SU-DHL-6 (cell line): ENCODE measurements at regions not wholly inside any gene's neighbourhood (a gene's known extent, or its start where the extent isn't known, plus 50 kb on each side); places are given as distances from the start of the nearest gene placed in this dataset.
"Not testable (repeated sequence)": the region's sequence is repeated elsewhere in the genome, so short reads cannot be mapped to it uniquely, and the experiment has no call there.

Experiments used
- H2AFZ ChIP-seq: fragments of 200-600 bp; sonication (generic); 2 replicates; pipeline ENCODE4 v1.6.1; 2014; ENCODE audit warnings: low read depth, mild to moderate bottlenecking, moderate library complexity, mixed read lengths, antibody characterized with exemption, low read length; ENCODE audit not compliant: severe bottlenecking
- H3F3A ChIP-seq: fragments of 200-600 bp; shearing (Covaris generic); 2 replicates; pipeline ENCODE4 v1.6.0; 2016; ENCODE audit warnings: antibody characterized with exemption, mild to moderate bottlenecking; ENCODE audit not compliant: insufficient read depth
- H3K27ac ChIP-seq: fragments of 200-600 bp; sonication (generic); 2 replicates; pipeline ENCODE4 v1.5.1; 2016; ENCODE audit warnings: low read depth, mild to moderate bottlenecking, low read length, moderate library complexity, mixed read lengths
- H3K27me3 ChIP-seq: fragments of 200-600 bp; sonication (generic), shearing (Covaris generic); 2 replicates; pipeline ENCODE4 v1.6.0; 2014; ENCODE audit warnings: mild to moderate bottlenecking, low read length
- H3K36me3 ChIP-seq: fragments of 200-600 bp; sonication (generic); 2 replicates; pipeline ENCODE4 v1.6.1; 2014; ENCODE audit warnings: mild to moderate bottlenecking, low read length, mixed read lengths
- H3K4me2 ChIP-seq: fragments of 300-600, 200-600 bp; shearing (Covaris generic), sonication (generic); 2 replicates; pipeline ENCODE4 v1.6.0; 2014; ENCODE audit warnings: low read length, low read depth, mild to moderate bottlenecking; ENCODE audit not compliant: poor library complexity, severe bottlenecking
- H3K4me3 ChIP-seq: fragments of 200-600 bp; sonication (generic); 2 replicates; pipeline ENCODE4 v1.5.1; 2014; ENCODE audit warnings: antibody characterized with exemption, low read length, mild to moderate bottlenecking, mixed read lengths; ENCODE audit not compliant: insufficient read depth, poor library complexity, severe bottlenecking
- H3K79me2 ChIP-seq: fragments of 200-600 bp; sonication (generic); 2 replicates; pipeline ENCODE4 v1.6.1; 2014; ENCODE audit warnings: mild to moderate bottlenecking, low read length, moderate library complexity; ENCODE audit not compliant: insufficient read depth
- H3K9ac ChIP-seq: fragments of 200-600 bp; sonication (generic); 2 replicates; pipeline ENCODE4 v1.7.0; 2014; ENCODE audit warnings: mild to moderate bottlenecking, low read length
- H3K9me2 ChIP-seq: fragments of 200-600 bp; sonication (generic); replicated peaks from 2 replicates; pipeline ENCODE4 v1.6.1; 2014; ENCODE audit warnings: low read length; ENCODE audit not compliant: insufficient read depth
- H3K9me3 ChIP-seq: fragments of 200-600 bp; sonication (generic); 2 replicates; pipeline ENCODE4 v1.6.1; 2014; ENCODE audit warnings: low read length, mixed read lengths; ENCODE audit not compliant: insufficient read depth
- H4K20me1 ChIP-seq: fragments of 200-600 bp; sonication (generic); 2 replicates; pipeline ENCODE4 v1.6.1; 2014; ENCODE audit warnings: low read depth, mild to moderate bottlenecking, antibody characterized with exemption, low read length, moderate library complexity, mixed read lengths
- EZH2phosphoT487 ChIP-seq: fragments of 200-600 bp; sonication (generic), shearing (Covaris generic); conservative IDR thresholded peaks from 2 replicates; pipeline ENCODE4 v1.6.1; 2018; ENCODE audit warnings: mild to moderate bottlenecking, antibody characterized with exemption, low read length, moderate library complexity, mixed read lengths
- TF ChIP-seq, protein P1 (sequence below): fragments of 200-600 bp; sonication (generic); IDR thresholded peaks from one replicate; pipeline ENCODE4 v1.5.1; 2017; ENCODE audit warnings: antibody characterized with exemption, mild to moderate bottlenecking, low read length, moderate library complexity; ENCODE audit not compliant: insufficient read depth, poor library complexity, severe bottlenecking

DNA sequence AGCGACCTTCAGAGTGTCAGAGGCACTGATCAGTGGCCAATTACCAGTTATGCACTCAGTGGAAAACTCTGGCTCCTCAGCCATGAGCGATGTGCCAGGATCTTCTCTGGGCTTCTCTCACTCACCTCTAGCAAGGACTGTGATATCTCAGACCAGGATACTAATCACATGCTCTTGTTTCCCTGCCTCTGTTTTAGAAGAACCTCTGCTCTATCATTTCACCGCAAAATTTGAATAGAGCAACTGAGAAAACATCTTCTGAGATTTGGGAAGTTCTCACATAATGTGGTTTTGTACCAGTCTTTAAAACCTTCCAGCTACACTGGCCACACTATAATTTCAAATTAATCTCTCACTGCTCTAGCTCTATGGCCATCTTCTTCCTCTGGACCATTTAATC is 325.8 kb upstream of the FRG2C start:
- H4K20me1 ChIP-seq = no peaks in the 10 kb centered on the region
- H3F3A ChIP-seq = no peaks in the 10 kb centered on the region
- no peaks in the 10 kb centered on the region for H3K9me3 ChIP-seq
- H3K4me2 ChIP-seq = no peak overlapping the region
- H3K79me2 ChIP-seq = no peaks in the 10 kb centered on the region
- H3K9ac ChIP-seq = no peak overlapping the region
- H3K27me3 ChIP-seq = no peaks in the 10 kb centered on the region
- no peak overlapping the region for H2AFZ ChIP-seq
- TF ChIP-seq, protein P1, sequence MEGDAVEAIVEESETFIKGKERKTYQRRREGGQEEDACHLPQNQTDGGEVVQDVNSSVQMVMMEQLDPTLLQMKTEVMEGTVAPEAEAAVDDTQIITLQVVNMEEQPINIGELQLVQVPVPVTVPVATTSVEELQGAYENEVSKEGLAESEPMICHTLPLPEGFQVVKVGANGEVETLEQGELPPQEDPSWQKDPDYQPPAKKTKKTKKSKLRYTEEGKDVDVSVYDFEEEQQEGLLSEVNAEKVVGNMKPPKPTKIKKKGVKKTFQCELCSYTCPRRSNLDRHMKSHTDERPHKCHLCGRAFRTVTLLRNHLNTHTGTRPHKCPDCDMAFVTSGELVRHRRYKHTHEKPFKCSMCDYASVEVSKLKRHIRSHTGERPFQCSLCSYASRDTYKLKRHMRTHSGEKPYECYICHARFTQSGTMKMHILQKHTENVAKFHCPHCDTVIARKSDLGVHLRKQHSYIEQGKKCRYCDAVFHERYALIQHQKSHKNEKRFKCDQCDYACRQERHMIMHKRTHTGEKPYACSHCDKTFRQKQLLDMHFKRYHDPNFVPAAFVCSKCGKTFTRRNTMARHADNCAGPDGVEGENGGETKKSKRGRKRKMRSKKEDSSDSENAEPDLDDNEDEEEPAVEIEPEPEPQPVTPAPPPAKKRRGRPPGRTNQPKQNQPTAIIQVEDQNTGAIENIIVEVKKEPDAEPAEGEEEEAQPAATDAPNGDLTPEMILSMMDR = no peak
- no peak for TF ChIP-seq EZH2phosphoT487
- H3K27ac ChIP-seq = no peak overlapping the region
- no peaks in the 10 kb centered on the region for H3K36me3 ChIP-seq
- H3K4me3 ChIP-seq = no peak overlapping the region
- no peaks in the 10 kb centered on the region for H3K9me2 ChIP-seq

DNA sequence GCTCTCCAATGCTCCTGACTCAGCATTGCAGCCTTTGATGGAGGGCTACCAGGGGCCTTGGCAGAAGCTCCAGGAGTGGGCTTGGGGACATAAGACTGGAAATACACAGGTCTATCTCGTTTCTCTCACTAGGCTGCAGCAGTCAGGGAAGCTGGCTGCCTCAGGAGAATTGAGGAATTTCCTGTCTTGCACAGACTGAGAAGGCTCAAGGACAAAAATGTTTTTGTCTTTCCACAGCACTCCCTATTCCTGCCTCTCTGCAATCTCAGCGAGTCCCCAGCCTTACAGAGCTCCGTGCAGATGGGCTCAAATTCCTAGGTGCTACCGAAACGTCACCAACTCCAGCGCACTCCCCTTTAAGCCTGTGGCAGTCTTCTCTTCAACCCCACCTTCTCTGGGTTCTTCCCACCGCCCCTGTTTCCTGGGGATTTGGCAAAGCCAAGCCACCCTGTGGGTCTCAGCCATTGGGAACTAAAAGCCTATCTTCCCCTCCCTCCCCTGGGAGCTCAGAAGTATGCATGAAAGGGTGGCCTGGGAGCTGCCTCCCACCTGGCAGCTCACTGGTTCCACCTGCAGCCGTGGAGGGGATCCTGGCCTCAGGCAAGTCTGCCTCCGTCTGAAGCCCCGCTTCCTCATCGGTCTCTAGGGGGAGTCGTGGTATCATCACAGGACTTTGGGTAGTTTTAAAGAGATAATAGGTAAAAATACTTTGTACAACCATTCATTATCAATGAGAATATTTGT is 322.6 kb upstream of the FRG2C start:
- no peaks in the 10 kb centered on the region for H3F3A ChIP-seq
- H3K9ac ChIP-seq = no peak overlapping the region
- H3K9me3 ChIP-seq = no peaks in the 10 kb centered on the region
- no peaks in the 10 kb centered on the region for H3K27me3 ChIP-seq
- H3K36me3 ChIP-seq = no peaks in the 10 kb centered on the region
- no peaks in the 10 kb centered on the region for H3K9me2 ChIP-seq
- no peak overlapping the region for H2AFZ ChIP-seq
- no peak overlapping the region for H3K4me3 ChIP-seq
- H4K20me1 ChIP-seq = no peaks in the 10 kb centered on the region
- no peak overlapping the region for H3K27ac ChIP-seq
- H3K4me2 ChIP-seq = no peak overlapping the region
- TF ChIP-seq, protein P1 = no peak
- TF ChIP-seq EZH2phosphoT487 = no peak
- H3K79me2 ChIP-seq = no peaks in the 10 kb centered on the region

DNA sequence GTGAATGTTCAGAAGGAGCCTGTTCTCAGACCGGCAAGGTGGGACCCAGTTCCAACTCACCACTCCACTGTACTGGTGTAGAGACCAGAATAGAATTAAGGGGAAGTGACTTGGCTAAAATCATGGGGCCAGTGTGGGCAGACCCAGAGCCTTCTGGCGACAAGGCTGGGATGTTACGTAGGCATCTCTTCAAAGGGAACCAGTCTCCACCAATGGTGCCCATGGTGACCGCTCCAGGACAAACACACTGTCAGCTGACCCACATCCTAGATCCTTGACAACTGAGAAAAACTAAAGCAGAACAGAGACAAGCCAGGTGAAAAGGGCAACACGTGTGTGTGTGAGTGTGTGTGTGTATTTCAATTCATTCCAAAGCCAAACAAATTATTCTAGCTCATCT is 321.7 kb upstream of the FRG2C start:
- no peak overlapping the region for H3K27ac ChIP-seq
- H3F3A ChIP-seq = no peaks in the 10 kb centered on the region
- H3K4me3 ChIP-seq = no peak overlapping the region
- H3K9ac ChIP-seq = no peak overlapping the region
- H3K9me2 ChIP-seq = no peaks in the 10 kb centered on the region
- H3K79me2 ChIP-seq = no peaks in the 10 kb centered on the region
- H2AFZ ChIP-seq = no peak overlapping the region
- no peak overlapping the region for H3K4me2 ChIP-seq
- no peaks in the 10 kb centered on the region for H3K27me3 ChIP-seq
- no peaks in the 10 kb centered on the region for H3K9me3 ChIP-seq
- no peaks in the 10 kb centered on the region for H4K20me1 ChIP-seq
- TF ChIP-seq EZH2phosphoT487 = no peak
- TF ChIP-seq, protein P1 = no peak
- no peaks in the 10 kb centered on the region for H3K36me3 ChIP-seq

DNA sequence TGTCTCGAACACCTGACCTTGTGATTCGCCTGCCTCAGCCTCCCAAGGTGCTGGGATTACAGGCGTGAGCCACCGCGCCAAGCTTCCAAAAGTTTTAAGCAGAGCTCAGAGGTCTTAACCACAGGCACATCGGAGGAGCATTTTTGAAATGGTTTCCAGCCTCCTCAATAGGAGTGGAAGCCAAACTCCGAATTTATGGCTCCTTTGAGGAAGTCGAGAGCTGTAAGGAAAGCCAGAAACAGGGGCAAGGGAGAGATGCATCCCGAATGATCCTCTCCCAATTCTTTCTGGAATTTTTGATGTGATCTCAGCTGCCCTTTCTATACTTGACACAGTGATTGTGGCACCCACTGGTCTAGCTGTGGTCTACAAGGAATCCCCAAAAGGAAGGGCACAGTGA is 313.6 kb upstream of the FRG2C start:
- H3K4me2 ChIP-seq, H3K79me2 ChIP-seq, H2AFZ ChIP-seq, H3K9ac ChIP-seq, H3K27me3 ChIP-seq, H3F3A ChIP-seq, H4K20me1 ChIP-seq, H3K36me3 ChIP-seq, H3K4me3 ChIP-seq, H3K9me2 ChIP-seq, H3K9me3 ChIP-seq, H3K27ac ChIP-seq: not testable (repeated sequence)

DNA sequence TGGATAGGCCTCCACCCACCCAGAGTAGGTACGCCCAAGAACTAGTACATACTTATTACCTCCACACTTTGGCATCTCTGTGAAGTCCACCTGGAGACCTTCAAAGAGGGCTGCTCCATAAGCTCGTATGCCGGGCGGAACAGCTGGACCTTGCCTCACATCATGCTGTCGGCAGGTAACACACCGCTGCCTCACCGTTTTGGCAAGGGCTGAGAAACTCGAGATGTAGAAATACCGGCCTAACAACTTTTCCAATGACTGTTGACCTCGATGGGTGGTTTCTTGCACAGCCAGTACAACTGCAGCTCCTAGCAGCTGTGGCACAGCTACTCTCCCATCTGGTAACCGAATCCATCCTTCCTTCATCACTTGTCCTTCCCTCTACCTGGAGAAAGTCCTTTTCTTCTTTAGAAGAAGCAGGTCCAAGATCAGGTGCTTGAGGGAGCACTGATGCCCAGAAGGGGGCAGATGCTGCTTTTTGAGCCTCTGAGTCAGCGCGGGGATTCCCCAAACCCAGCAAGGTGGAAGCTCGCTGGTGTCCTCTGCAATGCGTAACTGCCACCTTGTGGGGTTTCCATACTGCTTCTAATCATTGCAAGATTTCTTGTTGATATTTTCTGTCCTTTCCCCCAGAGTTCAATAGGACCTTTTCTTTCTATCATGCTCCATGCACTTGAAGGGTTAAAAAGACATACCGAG is 301.9 kb upstream of the FRG2C start:
- H4K20me1 ChIP-seq, H3K9me3 ChIP-seq, H3K36me3 ChIP-seq, H3F3A ChIP-seq, H3K9ac ChIP-seq, H3K27ac ChIP-seq, H3K79me2 ChIP-seq, H3K27me3 ChIP-seq, H3K4me2 ChIP-seq, H3K4me3 ChIP-seq, H3K9me2 ChIP-seq, H2AFZ ChIP-seq: not testable (repeated sequence)
